ENCODE measurements at regions not wholly inside any gene's neighbourhood (a gene's known extent, or its start where the extent isn't known, plus 50 kb on each side); places are given as distances from the start of the nearest gene placed in this dataset.

GRCh38 chr3:71921036-71921435 is 136.1 kb upstream of the PROK2 start:
- BruUV-seq (replicated peaks), result no TSS peak
- ChIA-PET CTCF (no interaction called here), POLR2A (ENCODE audit: unreplicated experiment) (no interaction called here)
- no peaks in the 10 kb centered on the region for H3K9me3 ChIP-seq (ENCODE audit: control insufficient read depth, insufficient read depth, low read length)
- no peak overlapping the region for H3K56ac ChIP-seq (ENCODE audit: extremely low read depth, insufficient read depth, low read length)
- intact Hi-C loops (cut with micrococcal nuclease), result no loop called here
- H4K5ac ChIP-seq (ENCODE audit: low read depth, low read length), result no peak overlapping the region
- H3K9me1 ChIP-seq (ENCODE audit: insufficient read depth, low read length), result no peaks in the 10 kb centered on the region
- TF ChIP-seq RCOR1 (IDR thresholded peaks at IDR 0.05; ENCODE audit: insufficient replicate concordance, low read length) (no peak), RAD21 (IDR thresholded peaks at IDR 0.05; ENCODE audit: low read length) (no peak), BHLHE40 (IDR thresholded peaks at IDR 0.05; ENCODE audit: low read depth, low read length) (no peak), MXI1 (IDR thresholded peaks at IDR 0.05; ENCODE audit: borderline replicate concordance, low read depth, low read length) (no peak), MAFK (IDR thresholded peaks at IDR 0.05; ENCODE audit: low read depth, low read length) (no peak)
- DNase-seq, result no peak
- no CpG with 5 or more reads among the region's 1 CpG for WGBS, 2 experiments (ENCODE audit: extremely low coverage in 2 of 2, insufficient read length in 1 of 2)
- no peak overlapping the region for H3K4me2 ChIP-seq (ENCODE audit: low read depth, low read length)
- H2BK120ac ChIP-seq (ENCODE audit: low read depth, low read length), result no peak overlapping the region
- no peak overlapping the region for H4K8ac ChIP-seq (ENCODE audit: low read depth in 2 of 2, low read length in 2 of 2)
- H2BK20ac ChIP-seq (ENCODE audit: low read depth, low read length), result no peak overlapping the region
- peaks cover 29% of the 10 kb centered on the region for H3K27me3 ChIP-seq (ENCODE audit: control insufficient read depth, insufficient read depth, low read length)
- H2AK9ac ChIP-seq (replicated peaks; ENCODE audit: low read depth, low read length, poor library complexity), result no peak overlapping the region
- H3K18ac ChIP-seq (ENCODE audit: low read depth, low read length), result no peak overlapping the region
- H3K4me1 ChIP-seq (ENCODE audit: control insufficient read depth, insufficient read depth, low read length), result no peaks in the 10 kb centered on the region
- no peak overlapping the region for H3K23ac ChIP-seq (ENCODE audit: low read depth, low read length)
- H3K4me3 ChIP-seq (ENCODE audit: insufficient read depth, low read depth, low read length), result no peak overlapping the region
- H2AK5ac ChIP-seq (ENCODE audit: low read depth, low read length), result no peak overlapping the region
- no peak overlapping the region for H3K27ac ChIP-seq (ENCODE audit: insufficient read depth, low read length)
- H3K4ac ChIP-seq (ENCODE audit: low read depth, low read length), result no peak overlapping the region
- H3K14ac ChIP-seq (replicated peaks; ENCODE audit: low read depth, low read length), result no peak overlapping the region
- no peaks in the 10 kb centered on the region for H3K36me3 ChIP-seq (ENCODE audit: control insufficient read depth, insufficient read depth, low read length)
- no peaks in the 10 kb centered on the region for H4K20me1 ChIP-seq (ENCODE audit: insufficient read depth, low read length)
- ATAC-seq (ENCODE audit: low read depth), result no peak
- in situ Hi-C loops (cut with MboI; ENCODE audit: low sequenced_read_pairs), result no loop called here
- H4K91ac ChIP-seq (ENCODE audit: insufficient read depth, low read depth, low read length), result no peak overlapping the region
- no peaks in the 10 kb centered on the region for H3K79me1 ChIP-seq (ENCODE audit: low read depth in 1 of 2, low read length in 2 of 2)
- H3K9ac ChIP-seq (ENCODE audit: low read depth, low read length), result no peak overlapping the region
- no peak overlapping the region for H2AFZ ChIP-seq (replicated peaks; ENCODE audit: low read length, poor library complexity)
- no peak overlapping the region for H2BK5ac ChIP-seq (ENCODE audit: low read depth, low read length, poor library complexity, severe bottlenecking)
- dilution Hi-C loops (cut with HindIII; ENCODE audit: low sequenced_read_pairs, unreplicated experiment), result no loop called here
- no peak overlapping the region for H2BK15ac ChIP-seq (ENCODE audit: low read depth, low read length)

Data from IMR-90 (cell line).